OCI-LY3 (cell line): ENCODE measurements at regions not wholly inside any gene's neighbourhood (a gene's known extent, or its start where the extent isn't known, plus 50 kb on each side); places are given as distances from the start of the nearest gene placed in this dataset.

Experiments used
- H2AFZ ChIP-seq: fragments of 200-600, 300-600 bp; shearing (Covaris generic); 2 replicates; pipeline ENCODE4 v1.6.0; 2014; ENCODE audit warnings: antibody characterized with exemption, low read depth, low read length
- H3K27ac ChIP-seq: fragments of 200-600, 300-600 bp; sonication (generic); 2 replicates; pipeline ENCODE4 v1.5.1; 2014; ENCODE audit warnings: mild to moderate bottlenecking, low read length, moderate library complexity, mixed read lengths
- H3K27me3 ChIP-seq: fragments of 200-600, 300-600 bp; sonication (generic); 2 replicates; pipeline ENCODE4 v1.6.1; 2014; ENCODE audit warnings: low read depth, low read length, mixed read lengths
- H3K36me3 ChIP-seq: fragments of 200-600, 300-600 bp; sonication (generic); replicated peaks from 2 replicates; pipeline ENCODE3; 2014; ENCODE audit warnings: low read depth, low read length, mixed read lengths
- H3K4me1 ChIP-seq: fragments of 300-600, 200-600 bp; sonication (generic); 2 replicates; pipeline ENCODE4 v1.6.1; 2014; ENCODE audit warnings: low read length, mixed read lengths
- H3K4me2 ChIP-seq: fragments of 200-600, 300-600 bp; sonication (generic); 2 replicates; pipeline ENCODE4 v1.6.1; 2014; ENCODE audit warnings: low read length, mixed read lengths
- H3K4me3 ChIP-seq: fragments of 300-600, 200-600 bp; sonication (generic); 2 replicates; pipeline ENCODE4 v1.5.1; 2014; ENCODE audit warnings: antibody characterized with exemption, mild to moderate bottlenecking, low read length, moderate library complexity
- H3K79me2 ChIP-seq: fragments of 300-600, 200-600 bp; shearing (Covaris generic); 2 replicates; pipeline ENCODE4 v1.6.1; 2014; ENCODE audit warnings: mild to moderate bottlenecking, low read length, mixed read lengths
- H3K9ac ChIP-seq: fragments of 300-600, 200-600 bp; shearing (Covaris generic); 2 replicates; pipeline ENCODE4 v1.6.0; 2014; ENCODE audit warnings: mild to moderate bottlenecking, low read length, moderate library complexity
- H3K9me3 ChIP-seq: fragments of 200-600, 300-600 bp; shearing (Covaris generic); 2 replicates; pipeline ENCODE4 v1.6.1; 2014; ENCODE audit warnings: low read length, mixed read lengths; ENCODE audit not compliant: insufficient read depth
- H4K20me1 ChIP-seq: fragments of 200-600, 300-600 bp; sonication (generic); 2 replicates; pipeline ENCODE4 v1.6.1; 2016; ENCODE audit warnings: low read length, mixed read lengths; ENCODE audit not compliant: insufficient read depth
- EZH2phosphoT487 ChIP-seq: fragments of 200-600 bp; shearing (Covaris generic); IDR thresholded peaks from 2 replicates; pipeline ENCODE4 v1.6.1; 2018; ENCODE audit warnings: antibody characterized with exemption, mixed run types, low read depth
- TF ChIP-seq, protein P1 (sequence below): fragments of 200-600, 300-600 bp; sonication (generic); IDR thresholded peaks from 2 replicates; pipeline ENCODE4 v1.5.1; 2014; ENCODE audit warnings: antibody characterized with exemption, low read length, low read depth

DNA sequence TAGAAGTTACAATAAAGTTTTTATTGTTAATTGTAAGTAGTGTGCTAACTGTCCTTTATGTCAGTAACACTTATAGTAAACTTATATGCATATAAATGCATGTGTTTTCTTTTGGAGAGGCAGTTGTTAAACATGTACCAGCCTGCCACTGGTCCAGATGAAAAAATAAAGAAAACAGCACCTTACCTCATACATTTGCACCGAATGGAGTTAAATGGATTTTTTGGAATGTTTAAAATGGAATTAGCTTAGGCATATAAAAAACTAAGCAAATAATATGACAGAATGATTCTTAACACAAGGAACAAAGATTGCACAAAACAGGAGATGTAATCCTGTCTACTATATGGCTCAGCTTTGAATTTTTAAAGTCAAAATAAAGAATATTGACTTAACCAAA lies 50.2 kb upstream of the ALDH1A3 start:
- H3K9me3 ChIP-seq = no peaks in the 10 kb centered on the region
- no peaks in the 10 kb centered on the region for H4K20me1 ChIP-seq
- H3K27ac ChIP-seq = no peak overlapping the region
- no peak overlapping the region for H3K4me3 ChIP-seq
- TF ChIP-seq EZH2phosphoT487 = no peak
- TF ChIP-seq, protein P1, sequence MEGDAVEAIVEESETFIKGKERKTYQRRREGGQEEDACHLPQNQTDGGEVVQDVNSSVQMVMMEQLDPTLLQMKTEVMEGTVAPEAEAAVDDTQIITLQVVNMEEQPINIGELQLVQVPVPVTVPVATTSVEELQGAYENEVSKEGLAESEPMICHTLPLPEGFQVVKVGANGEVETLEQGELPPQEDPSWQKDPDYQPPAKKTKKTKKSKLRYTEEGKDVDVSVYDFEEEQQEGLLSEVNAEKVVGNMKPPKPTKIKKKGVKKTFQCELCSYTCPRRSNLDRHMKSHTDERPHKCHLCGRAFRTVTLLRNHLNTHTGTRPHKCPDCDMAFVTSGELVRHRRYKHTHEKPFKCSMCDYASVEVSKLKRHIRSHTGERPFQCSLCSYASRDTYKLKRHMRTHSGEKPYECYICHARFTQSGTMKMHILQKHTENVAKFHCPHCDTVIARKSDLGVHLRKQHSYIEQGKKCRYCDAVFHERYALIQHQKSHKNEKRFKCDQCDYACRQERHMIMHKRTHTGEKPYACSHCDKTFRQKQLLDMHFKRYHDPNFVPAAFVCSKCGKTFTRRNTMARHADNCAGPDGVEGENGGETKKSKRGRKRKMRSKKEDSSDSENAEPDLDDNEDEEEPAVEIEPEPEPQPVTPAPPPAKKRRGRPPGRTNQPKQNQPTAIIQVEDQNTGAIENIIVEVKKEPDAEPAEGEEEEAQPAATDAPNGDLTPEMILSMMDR = no peak
- H3K4me2 ChIP-seq = no peak overlapping the region
- no peak overlapping the region for H2AFZ ChIP-seq
- H3K27me3 ChIP-seq = no peaks in the 10 kb centered on the region
- no peaks in the 10 kb centered on the region for H3K79me2 ChIP-seq
- no peak overlapping the region for H3K9ac ChIP-seq
- no peaks in the 10 kb centered on the region for H3K36me3 ChIP-seq
- peaks cover 15% of the 10 kb centered on the region for H3K4me1 ChIP-seq
